Caco-2 (cell line): ENCODE measurements at regions not wholly inside any gene's neighbourhood (a gene's known extent, or its start where the extent isn't known, plus 50 kb on each side); places are given as distances from the start of the nearest gene placed in this dataset.

Experiments used
- BruUV-seq: library from RNA; stranded (reverse); fragments of 400-500 nt; replicated peaks from 2 replicates; lab custom pipeline; 2021; lab: Mats Ljungman, UMichigan
- CTCF ChIA-PET: fragments of 300-600 bp; sonication (Branson Sonifier 250); formaldehyde crosslinking; loops from one replicate; lab custom pipeline; 2022; ENCODE audit warnings: antibody characterized with exemption; lab: Charles Lee
- POLR2A ChIA-PET: fragments of 300-600 bp; sonication (Branson Sonifier 250); formaldehyde crosslinking; loops from one replicate; lab custom pipeline; 2022; ENCODE audit warnings: antibody characterized with exemption; lab: Charles Lee
- DNase-seq, 2 experiments: peaks; one replicate each; pipeline versions ENCODE4 v3.0.0 to v3.0.0-alpha.2; 2020 to 2022
- H3K27me3 ChIP-seq: replicated peaks from 2 replicates; pipeline ENCODE4 v1.6.0; 2011; ENCODE audit warnings: low read length; ENCODE audit not compliant: control insufficient read depth, insufficient read depth
- H3K36me3 ChIP-seq: 2 replicates; pipeline ENCODE4 v1.5.1; 2011; ENCODE audit warnings: low read length; ENCODE audit not compliant: control insufficient read depth, insufficient read depth
- H3K4me1 ChIP-seq: fragments of 250-450 bp; sonication (Bioruptor Pico); 2 replicates; pipeline ENCODE4 v1.5.1; 2020; ENCODE audit warnings: mild to moderate bottlenecking
- H3K4me3 ChIP-seq: 2 replicates; pipeline ENCODE4 v1.5.1; 2011; ENCODE audit warnings: low read depth, mild to moderate bottlenecking, control low read depth, low read length
- H3K9me3 ChIP-seq: fragments of 250-450 bp; sonication (Bioruptor Pico); 2 replicates; pipeline ENCODE4 v1.5.1; 2020; ENCODE audit warnings: mild to moderate bottlenecking, moderate library complexity
- H3K27ac Mint-ChIP-seq: one replicate; pipeline ENCODE4 v1.8.0; 2022; ENCODE audit warnings: mixed read lengths; ENCODE audit not compliant: unreplicated experiment
- H3K27me3 Mint-ChIP-seq: one replicate; pipeline ENCODE4 v1.8.0; 2022; ENCODE audit warnings: mixed read lengths; ENCODE audit not compliant: insufficient read depth, unreplicated experiment
- H3K36me3 Mint-ChIP-seq: one replicate; pipeline ENCODE4 v1.8.0; 2022; ENCODE audit warnings: mild to moderate bottlenecking, mixed read lengths; ENCODE audit not compliant: insufficient read depth, unreplicated experiment
- H3K4me1 Mint-ChIP-seq: one replicate; pipeline ENCODE4 v1.8.0; 2022; ENCODE audit warnings: low read depth, mixed read lengths; ENCODE audit not compliant: unreplicated experiment
- H3K4me3 Mint-ChIP-seq: one replicate; pipeline ENCODE4 v1.8.0; 2022; ENCODE audit warnings: mild to moderate bottlenecking, moderate library complexity, mixed read lengths; ENCODE audit not compliant: unreplicated experiment
- H3K9me3 Mint-ChIP-seq: one replicate; pipeline ENCODE4 v1.8.0; 2022; ENCODE audit warnings: mixed read lengths; ENCODE audit not compliant: unreplicated experiment
- CTCF ChIP-seq, 2 experiments: fragments of 200-600 bp in 1 of 2; IDR thresholded peaks; 1 replicate in 1 of 2; 2 replicates in 1 of 2; pipeline versions ENCODE4 v1.5.1 to v1.8.0; 2011 to 2022; ENCODE audit warnings: antibody characterized with exemption in 1 of 2, control low read depth in 1 of 2, inconsistent platforms in 1 of 2, low read depth in 1 of 2, low read length in 1 of 2, mild to moderate bottlenecking in 1 of 2, moderate library complexity in 1 of 2; ENCODE audit not compliant: insufficient read depth in 1 of 2, severe bottlenecking in 1 of 2, unreplicated experiment in 1 of 2
- intact Hi-C: fragments of 100-400 bp; cut with micrococcal nuclease; formaldehyde crosslinking; loops from one replicate; pipeline ENCODE4 v1.10.0; 2022; ENCODE audit not compliant: unreplicated experiment

GRCh38 chr7:145489609-145490008 lies 627.0 kb upstream of the CNTNAP2 start:
- DNase-seq = no peak
- POLR2A ChIA-PET = no interaction called here
- Mint-ChIP-seq H3K27me3 (peaks cover 4% of the 10 kb centered on the region), H3K9me3 (no peaks in the 10 kb centered on the region), H3K27ac (no peak overlapping the region), H3K36me3 (no peaks in the 10 kb centered on the region), H3K4me3 (no peak overlapping the region), H3K4me1 (no peaks in the 10 kb centered on the region)
- no TSS peak for BruUV-seq
- TF ChIP-seq CTCF (IDR thresholded peaks at IDR 0.05; ENCODE audit: insufficient read depth in 1 of 2, low read depth in 1 of 2, low read length in 1 of 2, severe bottlenecking in 1 of 2, unreplicated experiment in 1 of 2) = no peak
- Histone ChIP-seq H3K4me3 (no peak overlapping the region), H3K9me3 (no peaks in the 10 kb centered on the region), H3K27me3 (no peaks in the 10 kb centered on the region), H3K4me1 (no peaks in the 10 kb centered on the region), H3K36me3 (no peaks in the 10 kb centered on the region)
- CTCF ChIA-PET = no interaction called here
- intact Hi-C loops = no loop called here

- no TSS peak for BruUV-seq
- Mint-ChIP-seq H3K27ac (no peak overlapping the region), H3K36me3 (no peaks in the 10 kb centered on the region), H3K9me3 (no peaks in the 10 kb centered on the region), H3K4me3 (no peak overlapping the region), H3K4me1 (no peaks in the 10 kb centered on the region), H3K27me3 (no peaks in the 10 kb centered on the region)
- CTCF ChIA-PET = no interaction called here
- H3K4me1 ChIP-seq = no peaks in the 10 kb centered on the region
- no peak overlapping the region for H3K4me3 ChIP-seq
- no peaks in the 10 kb centered on the region for H3K9me3 ChIP-seq
- intact Hi-C loops = no loop called here
- H3K36me3 ChIP-seq = no peaks in the 10 kb centered on the region
- POLR2A ChIA-PET = no interaction called here
- no peak for TF ChIP-seq CTCF (IDR thresholded peaks at IDR 0.05; ENCODE audit: insufficient read depth in 1 of 2, low read depth in 1 of 2, low read length in 1 of 2, severe bottlenecking in 1 of 2, unreplicated experiment in 1 of 2)
- no peak for DNase-seq
- no peaks in the 10 kb centered on the region for H3K27me3 ChIP-seq
These were observed 627.8 kb upstream of the CNTNAP2 start for GRCh38 chr7:145488816-145489215.

- Mint-ChIP-seq H3K4me3 (no peak overlapping the region), H3K27me3 (no peaks in the 10 kb centered on the region), H3K27ac (no peak overlapping the region), H3K36me3 (no peaks in the 10 kb centered on the region), H3K4me1 (no peaks in the 10 kb centered on the region), H3K9me3 (no peaks in the 10 kb centered on the region)
- intact Hi-C loops = no loop called here
- Histone ChIP-seq H3K4me3 (no peak overlapping the region), H3K4me1 (no peaks in the 10 kb centered on the region), H3K27me3 (no peaks in the 10 kb centered on the region), H3K9me3 (no peaks in the 10 kb centered on the region), H3K36me3 (no peaks in the 10 kb centered on the region)
- no peak for TF ChIP-seq CTCF (IDR thresholded peaks at IDR 0.05; ENCODE audit: insufficient read depth in 1 of 2, low read depth in 1 of 2, low read length in 1 of 2, severe bottlenecking in 1 of 2, unreplicated experiment in 1 of 2)
- CTCF ChIA-PET = no interaction called here
- no peak for DNase-seq
- POLR2A ChIA-PET = no interaction called here
- no TSS peak for BruUV-seq
These were observed 634.6 kb upstream of the CNTNAP2 start for GRCh38 chr7:145481985-145482384.
